ENCODE measurements at regions not wholly inside any gene's neighbourhood (a gene's known extent, or its start where the extent isn't known, plus 50 kb on each side); places are given as distances from the start of the nearest gene placed in this dataset.
"Not testable (repeated sequence)": the region's sequence is repeated elsewhere in the genome, so short reads cannot be mapped to it uniquely, and the experiment has no call there.

- in situ Hi-C loops (cut with HindIII; ENCODE audit: low sequenced_read_pairs): no loop called here
- TF ChIP-seq, protein P1, sequence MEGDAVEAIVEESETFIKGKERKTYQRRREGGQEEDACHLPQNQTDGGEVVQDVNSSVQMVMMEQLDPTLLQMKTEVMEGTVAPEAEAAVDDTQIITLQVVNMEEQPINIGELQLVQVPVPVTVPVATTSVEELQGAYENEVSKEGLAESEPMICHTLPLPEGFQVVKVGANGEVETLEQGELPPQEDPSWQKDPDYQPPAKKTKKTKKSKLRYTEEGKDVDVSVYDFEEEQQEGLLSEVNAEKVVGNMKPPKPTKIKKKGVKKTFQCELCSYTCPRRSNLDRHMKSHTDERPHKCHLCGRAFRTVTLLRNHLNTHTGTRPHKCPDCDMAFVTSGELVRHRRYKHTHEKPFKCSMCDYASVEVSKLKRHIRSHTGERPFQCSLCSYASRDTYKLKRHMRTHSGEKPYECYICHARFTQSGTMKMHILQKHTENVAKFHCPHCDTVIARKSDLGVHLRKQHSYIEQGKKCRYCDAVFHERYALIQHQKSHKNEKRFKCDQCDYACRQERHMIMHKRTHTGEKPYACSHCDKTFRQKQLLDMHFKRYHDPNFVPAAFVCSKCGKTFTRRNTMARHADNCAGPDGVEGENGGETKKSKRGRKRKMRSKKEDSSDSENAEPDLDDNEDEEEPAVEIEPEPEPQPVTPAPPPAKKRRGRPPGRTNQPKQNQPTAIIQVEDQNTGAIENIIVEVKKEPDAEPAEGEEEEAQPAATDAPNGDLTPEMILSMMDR (IDR thresholded peaks at IDR 0.05; ENCODE audit: low read depth, low read length, missing control alignments): no peak
- DNase-seq (ENCODE audit: low read depth): no peak
- no peak overlapping the region for H3K4me3 ChIP-seq (ENCODE audit: low read depth, low read length)
These were observed 89.4 kb upstream of the KCTD7 start for GRCh38 chr7:66539264-66539623.

DNA sequence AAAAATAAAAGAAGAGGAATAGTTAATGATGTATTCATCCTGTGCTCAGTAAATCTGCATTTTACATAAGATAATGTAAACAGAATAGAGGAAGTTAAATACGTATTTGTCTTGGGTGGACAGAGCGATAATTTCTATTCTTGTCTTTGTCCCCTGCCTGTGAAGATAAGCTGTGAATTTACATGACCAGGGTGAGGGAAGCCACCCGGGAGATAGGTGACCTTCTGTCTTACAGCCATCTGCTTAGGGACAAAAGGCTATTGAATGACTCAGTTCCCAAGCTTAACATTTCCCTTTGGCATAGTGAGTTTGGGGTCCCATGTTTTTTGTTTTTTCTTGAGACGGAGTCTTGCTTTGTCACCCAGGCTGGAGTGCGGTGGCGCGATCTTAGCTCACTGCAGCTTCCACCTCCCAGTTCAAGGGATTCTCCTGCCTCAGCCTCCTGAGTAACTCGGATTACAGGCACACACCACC is 88.7 kb upstream of the KCTD7 start:
- TF ChIP-seq, protein P1 (IDR thresholded peaks at IDR 0.05; ENCODE audit: low read depth, low read length, missing control alignments): no peak
- no peak overlapping the region for H3K4me3 ChIP-seq (ENCODE audit: low read depth, low read length)
- in situ Hi-C loops (cut with HindIII; ENCODE audit: low sequenced_read_pairs): no loop called here
- no peak for DNase-seq (ENCODE audit: low read depth)

GRCh38 chr7:66542049-66542448 is 86.6 kb upstream of the KCTD7 start:
- no peak overlapping the region for H3K4me3 ChIP-seq (ENCODE audit: low read depth, low read length)
- TF ChIP-seq, protein P1 (IDR thresholded peaks at IDR 0.05; ENCODE audit: low read depth, low read length, missing control alignments): no peak
- in situ Hi-C loops (cut with HindIII; ENCODE audit: low sequenced_read_pairs): no loop called here
- no peak for DNase-seq (ENCODE audit: low read depth)

GRCh38 chr7:66542528-66543269 is 86.0 kb upstream of the KCTD7 start:
- TF ChIP-seq, protein P1 (IDR thresholded peaks at IDR 0.05; ENCODE audit: low read depth, low read length, missing control alignments): no peak
- no peak for DNase-seq (ENCODE audit: low read depth)
- H3K4me3 ChIP-seq (ENCODE audit: low read depth, low read length): no peak overlapping the region
- in situ Hi-C loops (cut with HindIII; ENCODE audit: low sequenced_read_pairs): no loop called here

DNA sequence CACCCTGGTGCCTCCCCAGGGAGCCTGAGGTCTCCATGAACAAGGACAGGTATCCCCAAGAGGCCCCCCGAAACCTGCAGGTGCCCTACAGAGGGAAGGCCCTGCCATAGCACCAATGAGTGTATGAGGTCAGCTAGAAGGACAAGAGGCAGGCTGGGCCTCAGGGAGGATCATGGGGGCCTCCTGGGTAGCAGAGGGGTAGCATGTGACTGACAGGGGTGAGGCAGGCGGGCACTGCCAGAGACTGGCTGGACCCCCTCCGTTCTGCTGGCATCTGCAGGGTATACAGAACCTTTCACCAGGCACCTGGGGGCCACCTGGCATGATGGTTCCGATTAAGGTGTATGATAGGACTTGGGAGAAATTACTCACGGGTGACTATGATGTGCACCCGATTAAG is 79.2 kb upstream of the KCTD7 start:
- no peak overlapping the region for H3K4me3 ChIP-seq (ENCODE audit: low read depth, low read length)
- no peak for DNase-seq (ENCODE audit: low read depth)
- in situ Hi-C loops (cut with HindIII; ENCODE audit: low sequenced_read_pairs): no loop called here
- TF ChIP-seq, protein P1 (IDR thresholded peaks at IDR 0.05; ENCODE audit: low read depth, low read length, missing control alignments): no peak

DNA sequence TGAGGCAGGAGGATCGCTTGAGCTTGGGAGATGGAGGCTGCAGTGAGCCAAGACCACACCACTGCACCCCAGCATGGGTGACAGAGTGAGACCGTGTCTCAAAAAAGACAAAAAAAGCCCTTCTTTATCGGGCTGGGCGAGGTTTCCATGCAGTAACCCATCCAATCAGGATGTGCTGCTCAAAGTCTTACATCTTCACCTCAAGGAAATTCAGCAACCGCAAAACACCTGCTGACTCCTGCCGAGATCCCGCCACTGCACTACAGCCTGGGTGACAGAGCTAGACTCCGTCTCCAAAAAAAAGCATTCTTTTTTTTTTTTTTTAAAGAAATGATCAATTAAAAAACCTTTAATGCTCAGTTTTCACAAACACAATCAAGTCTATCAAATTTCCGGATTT is 75.7 kb upstream of the KCTD7 start:
- TF ChIP-seq, protein P1 (IDR thresholded peaks at IDR 0.05; ENCODE audit: low read depth, low read length, missing control alignments): no peak
- in situ Hi-C loops (cut with HindIII; ENCODE audit: low sequenced_read_pairs): no loop called here
- DNase-seq (ENCODE audit: low read depth): no peak
- H3K4me3 ChIP-seq (ENCODE audit: low read depth, low read length): no peak overlapping the region

- in situ Hi-C loops (cut with HindIII; ENCODE audit: low sequenced_read_pairs); DNase-seq (ENCODE audit: low read depth); H3K4me3 ChIP-seq (ENCODE audit: low read depth, low read length): not testable (repeated sequence)
These were observed 75.0 kb upstream of the KCTD7 start for GRCh38 chr7:66553675-66554074.

DNA sequence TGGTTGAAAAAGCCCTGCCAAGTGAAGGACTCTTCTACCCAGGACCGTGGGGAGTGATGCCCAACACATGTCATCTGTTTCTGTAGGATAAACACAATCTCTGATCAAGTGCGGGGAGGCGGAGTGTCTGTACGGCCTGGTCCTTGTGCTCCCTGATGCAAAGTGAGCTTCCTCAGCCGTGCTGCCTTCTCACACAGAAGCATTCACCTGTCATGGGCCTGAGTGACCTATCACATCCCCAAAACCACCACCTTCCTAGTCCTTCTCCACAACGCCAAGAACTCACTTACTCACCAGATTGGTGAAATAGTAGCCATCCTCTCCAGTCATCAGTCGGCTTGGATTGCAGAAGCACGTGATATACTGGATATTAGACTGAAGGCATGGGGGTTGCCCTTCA is 74.4 kb upstream of the KCTD7 start:
- DNase-seq (ENCODE audit: low read depth); in situ Hi-C loops (cut with HindIII; ENCODE audit: low sequenced_read_pairs); H3K4me3 ChIP-seq (ENCODE audit: low read depth, low read length): not testable (repeated sequence)

GRCh38 chr7:66554842-66555430 is 73.7 kb upstream of the KCTD7 start:
- in situ Hi-C loops (cut with HindIII; ENCODE audit: low sequenced_read_pairs); H3K4me3 ChIP-seq (ENCODE audit: low read depth, low read length); DNase-seq (ENCODE audit: low read depth): not testable (repeated sequence)

All from astrocyte of the cerebellum (primary cell).